ENCODE measurements at regions not wholly inside any gene's neighbourhood (a gene's known extent, or its start where the extent isn't known, plus 50 kb on each side); places are given as distances from the start of the nearest gene placed in this dataset.

- Histone ChIP-seq H3K9ac (no peak overlapping the region), H3K27ac (ENCODE audit: low read depth in 2 of 2, low read length in 1 of 2) (no peak overlapping the region), H2AFZ (ENCODE audit: low read depth) (no peak overlapping the region), H3K9me3 (no peaks in the 10 kb centered on the region), H3K79me2 (ENCODE audit: insufficient read depth) (no peaks in the 10 kb centered on the region), H3K36me3 (replicated peaks in 1 of 2; ENCODE audit: control insufficient read depth in 1 of 2, insufficient read depth in 2 of 2, low read length in 1 of 2) (no peaks in the 10 kb centered on the region), H3K4me3 (ENCODE audit: low read depth in 2 of 2, low read length in 1 of 2) (no peak overlapping the region), H3K4me2 (no peak overlapping the region), H3K27me3 (ENCODE audit: insufficient read depth) (peaks cover 21% of the 10 kb centered on the region; the same call in 1 of the 2 replicates), H4K20me1 (ENCODE audit: insufficient read depth) (no peaks in the 10 kb centered on the region), H3K4me1 (ENCODE audit: control insufficient read depth in 1 of 2, insufficient read depth in 2 of 2, low read depth in 1 of 2, low read length in 1 of 2) (no peaks in the 10 kb centered on the region), H3K9me2 (no peaks in the 10 kb centered on the region), H3F3A (replicated peaks; ENCODE audit: insufficient read depth) (no peaks in the 10 kb centered on the region)
- POLR2A ChIA-PET = no interaction called here
- 13% methylated on average over 14 of the region's 14 CpGs for WGBS (ENCODE audit: low lambda C conversion rate)
- CTCF ChIA-PET = interaction anchor here (1.0 to 1.7 kb wide), 2 partner anchors 9 to 60 kb away, joined by 3 to 6 read pairs; no protein-coding TSS in a partner anchor
- no peak for DNase-seq
- TF ChIP-seq TAF1 (IDR thresholded peaks at IDR 0.05; ENCODE audit: borderline replicate concordance, low read depth, low read length) (no peak), ZBTB33 (IDR thresholded peaks at IDR 0.05; ENCODE audit: borderline replicate concordance, low read depth) (no peak), MAX (IDR thresholded peaks at IDR 0.05; ENCODE audit: low read depth) (no peak), USF1 (IDR thresholded peaks at IDR 0.05; ENCODE audit: borderline replicate concordance, low read depth) (no peak), RFX5 (IDR thresholded peaks at IDR 0.05; ENCODE audit: low read length) (no peak)
Observed at GRCh38 chr14:97298736-97299135, 501.6 kb downstream of the VRK1 start.

DNA sequence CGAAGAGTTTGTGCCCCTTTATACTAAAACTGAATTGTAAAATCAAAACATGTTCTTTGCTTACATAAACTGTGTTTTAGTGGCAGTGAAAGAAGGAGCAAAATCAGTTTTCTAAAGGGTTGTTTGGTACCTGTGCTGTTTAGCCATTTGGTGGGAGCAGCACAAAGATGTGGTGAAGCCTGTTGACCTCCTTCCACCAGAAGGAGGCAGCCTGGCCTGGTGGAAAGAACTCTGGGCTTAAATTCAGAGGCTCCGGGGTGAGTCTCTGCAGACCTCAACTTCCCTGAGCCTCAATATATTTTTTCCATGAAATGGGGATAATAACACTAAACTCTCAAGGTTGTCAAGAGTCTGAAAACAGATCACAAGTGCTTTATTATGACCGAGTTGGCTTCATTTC, 502.5 kb downstream of the VRK1 start:
- Histone ChIP-seq H3K9me3 (no peaks in the 10 kb centered on the region), H3K9me2 (no peaks in the 10 kb centered on the region), H3K4me3 (ENCODE audit: low read depth in 2 of 2, low read length in 1 of 2) (no peak overlapping the region), H3K4me1 (ENCODE audit: control insufficient read depth in 1 of 2, insufficient read depth in 2 of 2, low read depth in 1 of 2, low read length in 1 of 2) (no peaks in the 10 kb centered on the region), H3F3A (replicated peaks; ENCODE audit: insufficient read depth) (no peaks in the 10 kb centered on the region), H3K27ac (ENCODE audit: low read depth in 2 of 2, low read length in 1 of 2) (no peak overlapping the region), H3K36me3 (replicated peaks in 1 of 2; ENCODE audit: control insufficient read depth in 1 of 2, insufficient read depth in 2 of 2, low read length in 1 of 2) (no peaks in the 10 kb centered on the region), H3K4me2 (no peak overlapping the region), H4K20me1 (ENCODE audit: insufficient read depth) (no peaks in the 10 kb centered on the region), H3K79me2 (ENCODE audit: insufficient read depth) (no peaks in the 10 kb centered on the region), H3K9ac (no peak overlapping the region), H2AFZ (ENCODE audit: low read depth) (no peak overlapping the region), H3K27me3 (ENCODE audit: insufficient read depth) (peaks cover 21% of the 10 kb centered on the region; the same call in 1 of the 2 replicates)
- TF ChIP-seq EZH2phosphoT487 (IDR thresholded peaks at IDR 0.05; ENCODE audit: borderline replicate concordance, low read depth) (no peak), ZBTB33 (IDR thresholded peaks at IDR 0.05; ENCODE audit: borderline replicate concordance, low read depth) (no peak), ELF1 (IDR thresholded peaks at IDR 0.05) (no peak), FOXJ3 (CRISPR knock-in tag; IDR thresholded peaks at IDR 0.05) (no peak), USF1 (IDR thresholded peaks at IDR 0.05; ENCODE audit: borderline replicate concordance, low read depth) (no peak), GABPA (IDR thresholded peaks at IDR 0.05; ENCODE audit: low read depth) (no peak), RAD21 (IDR thresholded peaks at IDR 0.05; ENCODE audit: low read length) (no peak), NFIC (IDR thresholded peaks at IDR 0.05; ENCODE audit: borderline replicate concordance) (no peak)
- no peak for DNase-seq
- POLR2A ChIA-PET = no interaction called here
- CTCF ChIA-PET = interaction anchor here (1.0 kb wide), 1 partner anchor 61 kb away, joined by 3 read pairs; no protein-coding TSS in a partner anchor
- 10% methylated on average over 3 of the region's 3 CpGs for WGBS (ENCODE audit: low lambda C conversion rate)

Measured in SK-N-SH (cell line).